ENCODE measurements at regions not wholly inside any gene's neighbourhood (a gene's known extent, or its start where the extent isn't known, plus 50 kb on each side); places are given as distances from the start of the nearest gene placed in this dataset.

- Mint-ChIP-seq H3K27ac (no peak overlapping the region), H3K4me3 (no peak overlapping the region), H3K9me3 (peaks cover 60 to 64% of the 10 kb centered on the region in 2 experiments), H3K36me3 (ENCODE audit: insufficient read depth in 1 of 3, low read depth in 3 of 3) (peaks cover 12 to 29% (median 12%) of the 10 kb centered on the region in 3 experiments), H3K4me1 (peaks cover 24 to 28% of the 10 kb centered on the region in 2 experiments), H3K27me3 (ENCODE audit: low read depth) (no peaks in the 10 kb centered on the region)
- WGBS (ENCODE audit: extremely low coverage, insufficient read length, low lambda C conversion rate), result no CpG with 5 or more reads among the region's 4 CpGs
- no peak overlapping the region for H3K4me2 ChIP-seq (ENCODE audit: insufficient read depth, insufficient read length, low read length)
- no peak for DNase-seq
- TF ChIP-seq CTCF (conservative IDR thresholded peaks at IDR 0.05), result no peak
- no peak overlapping the region for H3K9ac ChIP-seq (ENCODE audit: extremely low read depth, insufficient read length, low read length)
- peaks cover 7% of the 10 kb centered on the region; the same call in 1 of the 2 replicates for H3K4me1 ChIP-seq (ENCODE audit: insufficient read depth, low read length)
- H3K23me2 ChIP-seq (ENCODE audit: insufficient read length, low read depth, low read length, poor library complexity, severe bottlenecking), result no peaks in the 10 kb centered on the region
- no peak overlapping the region for H3K14ac ChIP-seq (ENCODE audit: insufficient read depth, low read length)
- no peak overlapping the region; the same call in 1 of the 2 replicates for H3K4ac ChIP-seq (ENCODE audit: low read depth, low read length)
- H3K18ac ChIP-seq (ENCODE audit: insufficient read length, low read depth, low read length), result no peak overlapping the region
- no peak overlapping the region for H3K23ac ChIP-seq (ENCODE audit: insufficient read length, low read depth, low read length)
- no peaks in the 10 kb centered on the region for H4K20me1 ChIP-seq (ENCODE audit: control insufficient read depth, insufficient read depth, insufficient read length)
- H4K91ac ChIP-seq (ENCODE audit: insufficient read length, low read depth, low read length), result no peak overlapping the region
- no peak overlapping the region for H4K5ac ChIP-seq (ENCODE audit: insufficient read length, low read depth, low read length)
- no peak overlapping the region for H3T11ph ChIP-seq (ENCODE audit: low read length)
- H2BK20ac ChIP-seq (ENCODE audit: low read depth, low read length, poor library complexity, severe bottlenecking), result peak overlapping the region; percentile 75
- H3K56ac ChIP-seq (ENCODE audit: insufficient read length, low read depth, low read length), result no peak overlapping the region
- H2BK5ac ChIP-seq (ENCODE audit: insufficient read length, low read length), result no peak overlapping the region
- H2BK15ac ChIP-seq (ENCODE audit: low read depth, low read length), result 0 out of 2 replicates have a peak overlapping the region, but pooled peaks have one; percentile 75
- H2BK12ac ChIP-seq (ENCODE audit: insufficient read length, low read depth, low read length), result peak overlapping the region; percentile 28
- H3K79me1 ChIP-seq (ENCODE audit: insufficient read depth, low read depth, low read length, poor library complexity, severe bottlenecking), result no peaks in the 10 kb centered on the region
- no peak overlapping the region for H2AFZ ChIP-seq (ENCODE audit: low read length)
- no peak overlapping the region for H2AK5ac ChIP-seq (ENCODE audit: insufficient read length, low read length)
- no peaks in the 10 kb centered on the region for H3K79me2 ChIP-seq (ENCODE audit: insufficient read depth, low read length)
- H3K27me3 ChIP-seq (ENCODE audit: insufficient read depth, low read length), result no peaks in the 10 kb centered on the region
- no peak overlapping the region for H2BK120ac ChIP-seq (ENCODE audit: low read depth, low read length, poor library complexity, severe bottlenecking)
- no peak overlapping the region for H3K27ac ChIP-seq (ENCODE audit: insufficient read length, low read depth, low read length)
- H3K9me3 ChIP-seq (ENCODE audit: control insufficient read depth, low read depth, low read length), result no peaks in the 10 kb centered on the region
- H4K8ac ChIP-seq (replicated peaks; ENCODE audit: insufficient read length, low read depth, low read length), result peak overlapping the region; percentile 81
Measured at GRCh38 chrX:40952855-40953254, 132.4 kb upstream of the USP9X start.
